ENCODE measurements at regions not wholly inside any gene's neighbourhood (a gene's known extent, or its start where the extent isn't known, plus 50 kb on each side); places are given as distances from the start of the nearest gene placed in this dataset.

DNA sequence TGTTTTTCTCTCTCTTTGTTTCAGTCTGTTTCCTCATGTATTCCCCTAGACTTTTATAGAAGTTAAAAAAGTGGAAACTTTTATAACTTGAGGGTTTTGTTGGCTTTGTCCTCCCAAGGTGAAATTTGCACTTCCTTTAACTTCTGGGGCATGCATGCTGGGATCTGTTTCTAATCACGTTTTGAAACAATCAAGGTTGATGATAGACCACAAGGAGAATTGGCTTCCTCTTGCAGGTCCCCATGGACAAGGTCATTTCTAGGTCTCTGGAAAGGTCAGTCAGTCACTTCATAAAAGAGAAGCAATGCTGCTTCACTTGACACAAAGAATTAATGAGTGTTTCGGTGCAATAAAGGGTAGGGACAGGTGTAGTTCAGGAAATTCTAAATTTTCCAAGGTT, 811.8 kb upstream of the CELF2 start:
- no peaks in the 10 kb centered on the region for H3K4me1 Mint-ChIP-seq (ENCODE audit: low read depth, unreplicated experiment)
- POLR2A ChIA-PET = no interaction called here
- peaks cover 11% of the 10 kb centered on the region for H3K9me3 Mint-ChIP-seq (ENCODE audit: unreplicated experiment)
- TF ChIP-seq CTCF (IDR thresholded peaks at IDR 0.05; ENCODE audit: insufficient read depth in 1 of 2, low read depth in 1 of 2, low read length in 1 of 2, severe bottlenecking in 1 of 2, unreplicated experiment in 1 of 2) = no peak
- intact Hi-C loops (cut with micrococcal nuclease; ENCODE audit: unreplicated experiment) = no loop called here
- no peaks in the 10 kb centered on the region for H3K36me3 Mint-ChIP-seq (ENCODE audit: insufficient read depth, unreplicated experiment)
- H3K4me1 ChIP-seq = no peaks in the 10 kb centered on the region
- H3K36me3 ChIP-seq (ENCODE audit: control insufficient read depth, insufficient read depth, low read length) = no peaks in the 10 kb centered on the region
- CTCF ChIA-PET = no interaction called here
- H3K4me3 Mint-ChIP-seq (ENCODE audit: unreplicated experiment) = no peak overlapping the region
- no peaks in the 10 kb centered on the region for H3K27me3 Mint-ChIP-seq (ENCODE audit: insufficient read depth, unreplicated experiment)
- no peak overlapping the region for H3K4me3 ChIP-seq (ENCODE audit: low read depth, low read length)
- H3K27me3 ChIP-seq (replicated peaks; ENCODE audit: control insufficient read depth, insufficient read depth, low read length) = no peaks in the 10 kb centered on the region
- H3K9me3 ChIP-seq = peaks cover 17% of the 10 kb centered on the region
- no TSS peak for BruUV-seq (replicated peaks)
- no peak overlapping the region for H3K27ac Mint-ChIP-seq (ENCODE audit: unreplicated experiment)
- no peak for DNase-seq

GRCh38 chr10:10207538-10207937, 810.1 kb upstream of the CELF2 start:
- H3K27ac Mint-ChIP-seq (ENCODE audit: unreplicated experiment) = no peak overlapping the region
- no peak overlapping the region for H3K4me3 ChIP-seq (ENCODE audit: low read depth, low read length)
- H3K27me3 ChIP-seq (replicated peaks; ENCODE audit: control insufficient read depth, insufficient read depth, low read length) = no peaks in the 10 kb centered on the region
- DNase-seq = no peak
- intact Hi-C loops (cut with micrococcal nuclease; ENCODE audit: unreplicated experiment) = no loop called here
- H3K36me3 ChIP-seq (ENCODE audit: control insufficient read depth, insufficient read depth, low read length) = no peaks in the 10 kb centered on the region
- no peaks in the 10 kb centered on the region for H3K4me1 ChIP-seq
- peaks cover 7% of the 10 kb centered on the region for H3K9me3 Mint-ChIP-seq (ENCODE audit: unreplicated experiment)
- no peaks in the 10 kb centered on the region for H3K27me3 Mint-ChIP-seq (ENCODE audit: insufficient read depth, unreplicated experiment)
- no peaks in the 10 kb centered on the region for H3K4me1 Mint-ChIP-seq (ENCODE audit: low read depth, unreplicated experiment)
- no TSS peak for BruUV-seq (replicated peaks)
- H3K36me3 Mint-ChIP-seq (ENCODE audit: insufficient read depth, unreplicated experiment) = no peaks in the 10 kb centered on the region
- H3K4me3 Mint-ChIP-seq (ENCODE audit: unreplicated experiment) = no peak overlapping the region
- CTCF ChIA-PET = interaction anchor here (0.6 kb wide), 1 partner anchor 350 kb away, joined by 3 read pairs; no protein-coding TSS in a partner anchor
- no peak for TF ChIP-seq CTCF (IDR thresholded peaks at IDR 0.05; ENCODE audit: insufficient read depth in 1 of 2, low read depth in 1 of 2, low read length in 1 of 2, severe bottlenecking in 1 of 2, unreplicated experiment in 1 of 2)
- H3K9me3 ChIP-seq = peaks cover 17% of the 10 kb centered on the region
- POLR2A ChIA-PET = no interaction called here

DNA sequence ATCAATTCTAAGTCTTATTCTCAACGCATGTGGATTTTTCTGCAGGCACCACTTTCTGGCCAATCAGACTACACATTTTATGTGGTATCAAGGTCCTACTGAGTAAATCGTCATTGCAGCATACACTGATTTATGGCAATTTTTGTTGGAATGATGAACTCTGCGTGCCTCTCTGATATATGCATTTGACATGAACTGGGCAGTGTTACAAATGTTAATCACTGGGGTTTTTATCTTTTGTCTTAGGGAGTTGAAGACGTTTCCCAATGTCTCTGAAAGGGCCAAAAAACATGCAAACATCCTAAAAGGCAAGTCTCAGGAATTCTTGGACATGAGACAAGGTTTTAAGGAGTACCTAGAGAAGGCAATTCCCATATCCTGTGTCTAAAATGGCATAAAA, 809.5 kb upstream of the CELF2 start:
- no peak overlapping the region for H3K27ac Mint-ChIP-seq (ENCODE audit: unreplicated experiment)
- H3K27me3 Mint-ChIP-seq (ENCODE audit: insufficient read depth, unreplicated experiment) = no peaks in the 10 kb centered on the region
- H3K4me1 Mint-ChIP-seq (ENCODE audit: low read depth, unreplicated experiment) = no peaks in the 10 kb centered on the region
- no peak for DNase-seq
- no peak for TF ChIP-seq CTCF (IDR thresholded peaks at IDR 0.05; ENCODE audit: insufficient read depth in 1 of 2, low read depth in 1 of 2, low read length in 1 of 2, severe bottlenecking in 1 of 2, unreplicated experiment in 1 of 2)
- BruUV-seq (replicated peaks) = no TSS peak
- intact Hi-C loops (cut with micrococcal nuclease; ENCODE audit: unreplicated experiment) = no loop called here
- Histone ChIP-seq H3K4me1 (no peaks in the 10 kb centered on the region), H3K36me3 (ENCODE audit: control insufficient read depth, insufficient read depth, low read length) (no peaks in the 10 kb centered on the region), H3K4me3 (ENCODE audit: low read depth, low read length) (no peak overlapping the region), H3K27me3 (replicated peaks; ENCODE audit: control insufficient read depth, insufficient read depth, low read length) (no peaks in the 10 kb centered on the region), H3K9me3 (peaks cover 17% of the 10 kb centered on the region)
- no peak overlapping the region for H3K4me3 Mint-ChIP-seq (ENCODE audit: unreplicated experiment)
- CTCF ChIA-PET = no interaction called here
- peaks cover under 1% of the 10 kb centered on the region for H3K9me3 Mint-ChIP-seq (ENCODE audit: unreplicated experiment)
- POLR2A ChIA-PET = no interaction called here
- no peaks in the 10 kb centered on the region for H3K36me3 Mint-ChIP-seq (ENCODE audit: insufficient read depth, unreplicated experiment)
